IPS-18a (cell line): ENCODE measurements at regions not wholly inside any gene's neighbourhood (a gene's known extent, or its start where the extent isn't known, plus 50 kb on each side); places are given as distances from the start of the nearest gene placed in this dataset.

Experiments
- H3K27ac ChIP-seq: one replicate; pipeline ENCODE4 v1.5.1; 2013; ENCODE audit warnings: low read length
- H3K27me3 ChIP-seq: one replicate; pipeline ENCODE4 v1.6.1; 2013; ENCODE audit warnings: mild to moderate bottlenecking, low read length; ENCODE audit not compliant: control insufficient read depth, insufficient read depth
- H3K36me3 ChIP-seq: one replicate; pipeline ENCODE4 v1.6.1; 2013; ENCODE audit warnings: low read depth, low read length; ENCODE audit not compliant: control insufficient read depth
- H3K4me1 ChIP-seq: one replicate; pipeline ENCODE4 v1.6.1; 2013; ENCODE audit warnings: low read depth, low read length; ENCODE audit not compliant: control insufficient read depth
- H3K4me3 ChIP-seq: one replicate; pipeline ENCODE4 v1.5.1; 2013; ENCODE audit warnings: low read length
- H3K9ac ChIP-seq: one replicate; pipeline ENCODE4 v1.6.1; 2013; ENCODE audit warnings: mild to moderate bottlenecking, low read length, moderate library complexity
- H3K9me3 ChIP-seq: one replicate; pipeline ENCODE4 v1.6.1; 2013; ENCODE audit warnings: low read depth, low read length; ENCODE audit not compliant: control insufficient read depth

GRCh38 chr2:150050036-150050435, 437.4 kb downstream of the RND3 start:
- Histone ChIP-seq H3K4me3 (no peak overlapping the region), H3K27ac (no peak overlapping the region), H3K9me3 (no peaks in the 10 kb centered on the region), H3K4me1 (peaks cover 10% of the 10 kb centered on the region), H3K27me3 (no peaks in the 10 kb centered on the region), H3K36me3 (no peaks in the 10 kb centered on the region), H3K9ac (no peak overlapping the region)

- no peak overlapping the region for H3K27ac ChIP-seq
- no peaks in the 10 kb centered on the region for H3K9me3 ChIP-seq
- no peak overlapping the region for H3K9ac ChIP-seq
- peaks cover 10% of the 10 kb centered on the region for H3K4me1 ChIP-seq
- no peaks in the 10 kb centered on the region for H3K36me3 ChIP-seq
- no peaks in the 10 kb centered on the region for H3K27me3 ChIP-seq
- H3K4me3 ChIP-seq: no peak overlapping the region
These were observed 439.7 kb downstream of the RND3 start for GRCh38 chr2:150047620-150048222.

GRCh38 chr2:150046810-150047209, 440.7 kb downstream of the RND3 start:
- Histone ChIP-seq H3K9me3 (no peaks in the 10 kb centered on the region), H3K4me3 (no peak overlapping the region), H3K27me3 (no peaks in the 10 kb centered on the region), H3K36me3 (no peaks in the 10 kb centered on the region), H3K9ac (no peak overlapping the region), H3K27ac (no peak overlapping the region), H3K4me1 (peaks cover 10% of the 10 kb centered on the region)

- H3K9ac ChIP-seq: no peak overlapping the region
- H3K27ac ChIP-seq: no peak overlapping the region
- no peaks in the 10 kb centered on the region for H3K9me3 ChIP-seq
- no peak overlapping the region for H3K4me3 ChIP-seq
- no peaks in the 10 kb centered on the region for H3K27me3 ChIP-seq
- no peaks in the 10 kb centered on the region for H3K36me3 ChIP-seq
- peaks cover 10% of the 10 kb centered on the region for H3K4me1 ChIP-seq
These were observed 441.3 kb downstream of the RND3 start for GRCh38 chr2:150046211-150046610.

- no peak overlapping the region for H3K27ac ChIP-seq
- no peak overlapping the region for H3K4me3 ChIP-seq
- no peak overlapping the region for H3K9ac ChIP-seq
- peaks cover 10% of the 10 kb centered on the region for H3K4me1 ChIP-seq
- H3K27me3 ChIP-seq: no peaks in the 10 kb centered on the region
- H3K9me3 ChIP-seq: no peaks in the 10 kb centered on the region
- no peaks in the 10 kb centered on the region for H3K36me3 ChIP-seq
These were observed 441.9 kb downstream of the RND3 start for GRCh38 chr2:150045601-150046000.

- H3K36me3 ChIP-seq: no peaks in the 10 kb centered on the region
These were observed 444.3 kb downstream of the RND3 start for GRCh38 chr2:150043172-150043500.

GRCh38 chr2:150042500-150043171, 444.8 kb downstream of the RND3 start:
- Histone ChIP-seq H3K36me3 (no peaks in the 10 kb centered on the region), H3K4me1 (peaks cover 10% of the 10 kb centered on the region)

More at GRCh38 chr2:150043172-150043500, 444.3 kb downstream of the RND3 start:
- H3K9ac ChIP-seq: no peak overlapping the region
- no peak overlapping the region for H3K27ac ChIP-seq
- H3K4me1 ChIP-seq: peaks cover 10% of the 10 kb centered on the region
- no peaks in the 10 kb centered on the region for H3K9me3 ChIP-seq
- H3K4me3 ChIP-seq: no peak overlapping the region
- H3K27me3 ChIP-seq: no peaks in the 10 kb centered on the region

GRCh38 chr2:150041722-150042425, 445.6 kb downstream of the RND3 start:
- Histone ChIP-seq H3K36me3 (no peaks in the 10 kb centered on the region), H3K9ac (no peak overlapping the region), H3K27ac (no peak overlapping the region), H3K27me3 (no peaks in the 10 kb centered on the region), H3K4me3 (no peak overlapping the region), H3K4me1 (peaks cover 9% of the 10 kb centered on the region), H3K9me3 (no peaks in the 10 kb centered on the region)

More at GRCh38 chr2:150042500-150043171, 444.8 kb downstream of the RND3 start:
- no peaks in the 10 kb centered on the region for H3K27me3 ChIP-seq
- H3K9ac ChIP-seq: no peak overlapping the region
- no peaks in the 10 kb centered on the region for H3K9me3 ChIP-seq
- H3K4me3 ChIP-seq: no peak overlapping the region
- no peak overlapping the region for H3K27ac ChIP-seq

GRCh38 chr2:150036622-150037021, 449.0 kb upstream of the MMADHC start:
- Histone ChIP-seq H3K4me1 (no peaks in the 10 kb centered on the region), H3K27me3 (no peaks in the 10 kb centered on the region), H3K9me3 (no peaks in the 10 kb centered on the region), H3K4me3 (no peak overlapping the region), H3K27ac (no peak overlapping the region), H3K9ac (no peak overlapping the region), H3K36me3 (no peaks in the 10 kb centered on the region)

- H3K4me3 ChIP-seq: no peak overlapping the region
- no peak overlapping the region for H3K9ac ChIP-seq
- H3K27me3 ChIP-seq: no peaks in the 10 kb centered on the region
- no peak overlapping the region for H3K27ac ChIP-seq
- no peaks in the 10 kb centered on the region for H3K36me3 ChIP-seq
- H3K4me1 ChIP-seq: no peaks in the 10 kb centered on the region
- no peaks in the 10 kb centered on the region for H3K9me3 ChIP-seq
These were observed 447.1 kb upstream of the MMADHC start for GRCh38 chr2:150034665-150035064.

GRCh38 chr2:150030436-150031190, 443.0 kb upstream of the MMADHC start:
- Histone ChIP-seq H3K27ac (no peak overlapping the region), H3K27me3 (no peaks in the 10 kb centered on the region), H3K9ac (no peak overlapping the region), H3K4me3 (no peak overlapping the region), H3K9me3 (no peaks in the 10 kb centered on the region), H3K36me3 (no peaks in the 10 kb centered on the region), H3K4me1 (no peaks in the 10 kb centered on the region)
